NCI-H69 (cell line): ENCODE measurements at regions not wholly inside any gene's neighbourhood (a gene's known extent, or its start where the extent isn't known, plus 50 kb on each side); places are given as distances from the start of the nearest gene placed in this dataset.

Source experiments
- DNase-seq: peaks from one replicate; lab custom pipeline; 2025; lab: John Stamatoyannopoulos, UW

DNA sequence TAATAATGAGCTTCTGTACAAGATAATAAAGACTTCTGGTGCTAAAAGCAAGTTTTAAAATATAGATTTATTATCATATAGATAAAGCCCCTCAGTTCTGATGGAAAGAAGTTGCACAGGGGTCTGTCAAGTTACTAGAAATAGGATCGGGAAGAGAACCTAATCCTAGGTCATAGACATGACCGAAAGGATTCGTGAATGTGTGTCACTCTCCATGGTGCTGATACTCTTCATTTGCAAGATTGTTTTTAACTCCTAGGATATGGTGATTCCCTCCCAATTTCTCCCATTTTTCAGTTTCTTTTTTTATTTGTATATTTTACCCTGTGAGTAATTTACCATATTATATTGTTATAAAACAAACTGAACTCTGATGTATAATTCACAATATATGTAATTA is 58.9 kb upstream of the CTNNA2 start:
- no peak for DNase-seq

DNA sequence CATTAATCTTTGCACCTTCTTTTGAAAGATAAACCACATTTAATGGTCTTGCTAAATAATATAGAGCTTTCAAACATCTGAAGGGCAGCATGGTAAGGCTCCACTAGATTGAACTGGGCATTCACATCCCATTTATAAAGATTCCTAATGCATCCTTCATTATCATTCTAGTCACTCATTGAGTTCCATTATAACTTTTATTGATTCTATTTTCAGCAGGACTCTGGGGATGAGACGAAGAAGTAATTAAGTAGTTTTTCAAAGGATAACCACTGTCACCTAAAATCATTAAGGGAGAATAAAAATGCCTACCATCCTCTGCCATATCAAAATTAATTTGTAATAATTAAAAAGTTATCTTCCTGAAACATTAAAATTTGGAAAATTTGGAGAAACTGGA is 60.2 kb upstream of the CTNNA2 start:
- DNase-seq = no peak

- DNase-seq = no peak
These were observed 65.4 kb upstream of the CTNNA2 start for GRCh38 chr2:79447463-79447862.

GRCh38 chr2:79446313-79446712 is 66.5 kb upstream of the CTNNA2 start:
- no peak for DNase-seq

- peak; percentile 84 for DNase-seq
These were observed 75.2 kb upstream of the CTNNA2 start for GRCh38 chr2:79437433-79438267.

- DNase-seq = no peak
These were observed 78.5 kb upstream of the CTNNA2 start for GRCh38 chr2:79434362-79434761.

DNA sequence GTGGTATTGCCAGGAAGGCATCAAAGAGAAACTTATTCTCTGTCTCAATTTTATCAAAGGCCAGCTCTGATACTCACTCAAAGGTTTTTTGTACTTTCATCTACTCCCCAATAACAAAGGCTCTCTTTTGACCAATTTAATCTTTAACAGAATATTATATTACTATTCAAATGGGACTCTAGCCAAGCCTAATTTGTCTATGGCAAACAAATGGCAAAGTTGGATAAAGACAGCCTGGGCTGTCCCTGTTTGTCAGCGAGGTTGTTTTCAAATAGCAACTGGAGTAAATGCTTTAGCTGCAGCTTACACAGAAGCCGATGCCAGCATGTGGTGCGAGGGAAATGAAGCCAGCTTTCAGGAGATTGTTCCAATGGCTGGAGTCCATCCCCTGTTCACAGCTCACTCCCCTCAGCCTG is 80.1 kb upstream of the CTNNA2 start:
- peak; percentile 40 for DNase-seq

DNA sequence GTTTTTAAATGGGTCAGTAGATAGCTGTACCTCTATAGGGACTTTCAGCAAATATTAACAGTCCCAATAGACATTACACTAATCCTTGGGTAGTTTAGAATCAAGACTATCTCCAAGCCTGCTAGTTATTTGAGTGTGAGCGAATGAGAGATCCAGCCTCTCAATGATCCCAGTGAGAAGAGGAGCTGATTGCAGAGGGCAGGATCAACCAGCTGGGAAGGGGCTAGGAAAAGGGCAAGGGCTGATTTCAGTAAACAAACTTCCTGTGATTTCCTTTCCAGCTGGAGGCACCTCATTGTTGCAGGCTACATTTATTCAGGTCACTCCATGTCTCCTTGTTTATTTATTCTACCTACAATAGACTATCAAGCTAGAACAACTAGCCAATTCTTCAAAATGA is 84.1 kb upstream of the CTNNA2 start:
- DNase-seq = peak; percentile 63

DNA sequence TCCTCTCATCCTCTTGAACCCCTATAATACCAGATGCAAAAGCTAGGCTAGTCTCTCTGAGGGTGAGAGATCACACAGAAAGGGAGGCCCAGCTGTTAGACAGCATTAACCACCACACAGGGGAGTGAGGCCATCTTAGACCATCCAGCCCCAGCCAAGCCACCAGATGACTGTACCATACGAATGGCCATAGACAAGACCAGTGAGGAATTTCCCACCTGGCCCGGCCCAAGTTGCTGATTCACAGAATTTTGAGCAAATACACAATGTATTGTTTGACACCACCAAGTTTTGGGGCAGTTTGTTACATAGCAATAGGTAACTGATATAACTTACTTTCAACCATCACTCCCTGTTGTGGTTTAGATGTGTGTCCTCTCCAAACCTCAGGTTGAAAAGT is 98.2 kb upstream of the CTNNA2 start:
- no peak for DNase-seq

DNA sequence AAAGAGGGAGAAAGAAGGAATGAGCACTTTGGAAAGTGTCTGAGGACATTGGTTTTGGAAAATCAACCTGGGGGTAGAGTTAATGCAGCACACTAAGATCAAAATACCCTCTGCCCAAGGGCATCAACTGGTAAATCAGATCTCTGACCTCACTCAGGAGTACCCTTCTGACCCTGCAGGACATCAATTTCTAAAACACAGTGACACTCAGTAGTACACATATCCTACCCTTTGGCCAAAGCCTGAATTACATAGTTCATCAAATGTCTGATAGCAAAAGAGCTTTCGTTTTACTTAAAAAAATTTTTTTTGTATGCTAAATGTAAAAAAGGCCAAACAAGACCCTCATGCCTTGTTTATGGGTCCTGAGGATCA is 118.4 kb upstream of the CTNNA2 start:
- DNase-seq = no peak

DNA sequence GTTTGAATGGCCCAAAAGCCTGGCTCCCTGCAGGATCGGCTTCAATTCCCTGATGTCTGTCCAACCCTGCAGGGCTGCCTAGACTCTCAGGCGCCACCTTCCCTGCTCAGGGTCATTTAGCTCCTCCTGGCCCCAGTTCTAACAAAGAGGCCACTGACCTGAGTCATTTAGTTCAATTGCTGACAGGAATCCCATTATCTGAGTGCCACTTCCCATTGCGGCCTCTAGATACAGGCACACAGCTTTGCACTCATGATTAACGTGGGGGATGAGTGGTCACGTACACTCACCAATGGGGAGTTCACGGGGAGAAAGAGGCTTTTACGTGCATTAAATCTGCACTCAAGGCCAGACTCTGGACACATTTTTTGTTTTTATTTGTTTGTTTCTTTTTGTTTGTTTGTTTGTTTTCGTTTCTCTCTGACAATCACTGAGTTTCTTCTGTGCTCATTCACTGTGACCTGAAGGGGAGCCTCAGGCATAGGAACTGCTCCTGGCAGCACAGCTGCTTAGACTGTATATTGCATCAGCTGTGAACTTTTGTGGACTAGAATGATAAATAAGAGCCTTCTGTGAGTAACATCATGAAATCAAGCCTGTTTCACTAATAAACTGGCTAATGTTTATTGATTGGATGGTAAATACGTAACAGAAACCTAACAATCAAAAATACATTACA is 118.9 kb upstream of the CTNNA2 start:
- peak; percentile 23 for DNase-seq

DNA sequence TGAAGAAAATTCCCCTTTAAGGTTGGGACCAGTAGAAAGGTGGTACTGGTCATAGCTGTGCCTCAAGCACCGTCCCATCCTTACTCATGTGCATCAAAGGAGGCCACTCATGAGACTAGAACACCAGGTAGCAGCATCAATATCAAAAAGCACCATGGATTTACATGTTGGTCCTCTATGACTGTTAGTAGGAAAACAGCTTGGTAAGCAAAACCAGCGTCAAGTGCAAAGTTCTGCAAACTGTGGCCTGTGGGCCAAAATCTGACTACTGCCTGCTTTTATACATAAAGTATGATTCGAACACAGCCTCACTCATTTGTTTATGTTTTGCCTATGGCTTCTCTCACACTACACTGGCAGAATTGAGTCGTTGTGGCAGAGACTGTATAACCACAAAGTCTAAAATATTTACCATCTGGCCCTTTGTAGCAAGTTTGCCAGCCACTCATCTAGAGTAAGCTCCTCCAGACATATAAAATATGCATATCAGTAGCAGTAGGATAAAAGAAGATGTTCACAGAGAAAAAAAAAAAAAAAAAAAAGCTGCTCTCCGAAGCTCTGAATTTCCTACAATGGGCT is 119.7 kb upstream of the CTNNA2 start:
- no peak for DNase-seq

DNA sequence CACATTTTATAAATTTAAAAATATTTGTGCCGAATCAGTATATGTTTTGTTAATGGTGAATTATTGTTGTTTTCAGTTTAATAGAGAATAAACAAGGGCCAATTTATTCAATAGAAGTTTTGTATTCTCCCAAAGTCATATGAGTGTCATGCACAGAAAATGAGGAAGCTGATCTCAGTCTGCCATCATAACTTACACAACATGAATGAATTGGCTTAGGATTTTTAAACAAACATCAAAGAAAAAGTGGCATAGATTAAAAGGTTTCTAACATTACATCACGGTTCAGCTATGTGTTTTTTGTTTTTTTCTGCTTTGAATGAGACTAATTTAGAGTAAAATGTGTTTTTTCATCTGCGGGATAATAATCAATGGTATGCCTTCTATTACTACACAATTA is 123.4 kb upstream of the CTNNA2 start:
- no peak for DNase-seq

GRCh38 chr2:79388024-79388423 is 124.8 kb upstream of the CTNNA2 start:
- no peak for DNase-seq

- no peak for DNase-seq
These were observed 125.4 kb upstream of the CTNNA2 start for GRCh38 chr2:79387431-79387830.

- no peak for DNase-seq
These were observed 129.2 kb upstream of the CTNNA2 start for GRCh38 chr2:79383681-79384080.

DNA sequence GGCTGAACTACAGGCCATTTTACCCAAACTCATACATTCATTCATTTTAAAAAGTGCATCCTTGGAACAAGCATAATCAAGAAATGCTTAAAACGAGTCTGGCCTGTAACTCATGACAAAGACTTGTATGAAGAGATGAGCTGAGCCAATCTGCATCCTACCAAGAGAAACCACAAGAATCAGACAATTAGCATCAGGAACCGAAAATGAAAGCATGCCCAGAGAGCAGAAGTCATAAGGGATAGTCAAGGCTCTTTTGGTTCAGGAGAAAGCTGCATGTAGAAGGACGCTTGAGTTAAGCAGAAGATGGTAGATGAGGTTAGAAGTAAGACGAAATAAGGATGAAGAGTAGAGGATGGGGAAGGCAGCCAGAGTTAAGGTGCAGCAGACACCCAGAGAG is 137.0 kb upstream of the CTNNA2 start:
- no peak for DNase-seq

DNA sequence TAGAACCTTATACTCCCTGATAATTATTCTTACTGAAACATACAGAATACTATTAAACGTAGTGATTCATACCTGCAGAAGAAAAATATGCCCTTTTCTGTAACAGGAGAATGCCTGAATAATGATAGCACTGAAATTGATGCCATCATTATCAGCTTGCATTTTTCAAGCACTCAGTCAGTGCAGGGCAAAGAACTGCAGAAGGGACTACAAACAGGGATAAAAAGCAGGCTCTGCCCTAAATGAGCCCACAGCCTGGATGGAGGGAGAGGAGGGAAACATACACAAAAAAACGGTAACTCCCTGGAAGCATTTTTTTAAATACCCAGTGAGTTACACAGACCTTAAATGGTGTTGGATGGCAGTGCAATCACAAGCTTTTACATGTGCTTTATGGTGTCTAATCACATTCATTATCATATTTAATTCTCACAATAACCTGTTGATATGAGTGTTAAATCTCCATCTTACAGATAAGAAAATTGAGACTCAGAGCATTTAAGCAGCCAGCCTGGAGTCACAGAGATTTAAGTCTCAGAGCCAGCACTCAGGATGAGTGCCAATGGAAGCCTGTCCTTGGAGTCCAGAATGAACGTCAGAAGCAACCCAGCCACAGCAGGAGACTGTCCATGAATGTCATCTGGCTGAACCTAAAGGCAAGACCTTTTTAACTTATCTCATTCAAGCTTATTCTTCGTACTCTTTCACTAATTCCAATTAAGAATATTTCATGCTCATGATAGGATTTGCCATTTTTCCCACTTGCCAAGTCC is 139.3 kb upstream of the CTNNA2 start:
- DNase-seq = peak; percentile 1

DNA sequence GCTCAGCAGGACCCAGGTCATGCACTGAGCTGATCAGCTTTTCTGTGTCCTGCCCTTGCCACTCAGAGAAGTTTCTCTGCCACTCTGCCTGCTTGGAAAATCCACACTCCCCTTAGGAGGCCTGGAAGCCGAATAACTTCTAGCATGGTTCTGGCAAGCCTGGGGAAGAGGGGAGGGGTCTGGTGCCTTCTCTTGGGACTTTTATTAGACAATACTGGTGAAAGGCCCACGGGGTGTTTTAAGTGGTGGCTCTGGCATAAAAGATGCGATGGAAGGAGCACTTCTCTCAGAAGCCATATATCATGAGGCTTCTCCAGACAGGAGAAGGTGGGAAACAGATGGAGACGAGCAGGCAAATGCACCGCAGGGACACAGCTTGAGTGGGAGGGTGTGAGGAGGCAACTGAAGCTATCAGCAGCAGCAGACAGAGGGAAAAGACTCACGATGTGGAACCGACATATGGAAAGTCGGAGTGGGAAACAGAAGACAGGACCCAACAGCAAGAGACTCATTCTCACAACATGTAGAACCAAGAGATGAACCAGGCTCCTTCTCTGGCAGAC is 141.8 kb upstream of the CTNNA2 start:
- no peak for DNase-seq

DNA sequence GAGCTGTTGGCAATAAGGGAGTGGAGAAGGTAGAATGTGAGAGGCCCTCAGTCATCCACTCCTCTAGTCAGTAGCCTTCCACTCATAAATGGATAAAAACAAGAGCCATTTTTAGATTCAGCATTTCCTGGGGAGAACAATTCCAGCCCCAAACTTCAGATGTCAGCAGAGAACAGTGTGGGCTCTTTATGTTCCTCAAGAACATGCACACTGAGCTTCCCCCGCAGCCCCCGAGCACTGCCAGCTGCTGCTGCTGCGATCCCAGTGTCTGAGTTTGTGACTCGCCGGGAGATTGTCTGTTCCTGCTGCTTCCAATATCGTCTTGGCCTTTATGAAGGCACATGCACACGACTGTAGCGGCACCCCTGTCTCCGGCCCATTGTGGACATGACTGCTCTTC is 143.7 kb upstream of the CTNNA2 start:
- peak; percentile 49 for DNase-seq

DNA sequence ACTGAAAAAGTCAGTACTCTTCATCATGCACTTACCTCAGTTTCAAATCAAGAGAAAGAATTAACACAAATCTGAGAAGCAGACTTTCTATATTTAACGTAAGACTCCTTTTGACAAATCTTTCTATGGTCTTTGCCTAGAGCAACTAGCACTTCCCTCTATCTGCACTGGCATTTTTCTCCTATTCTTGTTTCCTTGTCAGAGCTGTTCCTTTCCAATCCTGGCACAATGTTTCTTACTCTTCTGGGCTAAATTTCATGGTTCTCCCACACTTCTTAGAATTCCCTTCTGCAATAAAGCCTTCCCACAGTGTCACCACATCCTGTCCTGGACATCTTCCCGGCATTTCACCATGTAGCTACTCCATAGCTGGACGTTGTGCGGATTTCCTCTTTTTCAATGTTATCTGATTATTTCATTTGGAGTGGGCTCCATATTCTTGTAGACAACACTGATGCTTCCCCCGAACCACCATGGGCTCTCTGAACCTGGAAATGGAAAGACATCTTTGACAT is 144.7 kb upstream of the CTNNA2 start:
- DNase-seq = no peak

- DNase-seq = no peak
These were observed 153.4 kb upstream of the CTNNA2 start for GRCh38 chr2:79359419-79359818.
